Anterior cingulate cortex (tissue), 58 donors: ENCODE measurements at regions not wholly inside any gene's neighbourhood (a gene's known extent, or its start where the extent isn't known, plus 50 kb on each side); places are given as distances from the start of the nearest gene placed in this dataset.

Experiments used
- DNase-seq, 58 donors: peaks; one replicate each; lab custom pipeline; 2025; lab: John Stamatoyannopoulos, UW

DNA sequence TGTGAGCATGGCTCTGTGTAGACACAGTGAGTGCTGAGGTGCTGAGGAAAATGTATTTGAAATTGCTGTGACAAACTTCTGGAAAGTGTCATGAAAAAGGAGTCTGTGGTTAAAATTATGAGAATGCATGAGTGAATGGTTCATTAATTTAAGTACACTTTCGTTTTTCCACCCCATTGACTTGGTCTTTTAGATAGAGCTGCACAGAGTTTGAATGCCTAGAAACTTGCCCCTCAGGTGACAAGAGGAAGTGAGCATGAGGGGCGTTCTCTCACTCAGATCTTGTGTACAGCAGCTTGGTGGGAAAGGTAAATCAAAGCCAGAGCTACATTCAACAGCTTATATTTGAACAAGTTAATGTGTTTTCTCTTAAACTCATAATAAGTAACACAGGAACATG lies 296.8 kb downstream of the WDR72 start:
- DNase-seq: no peak

DNA sequence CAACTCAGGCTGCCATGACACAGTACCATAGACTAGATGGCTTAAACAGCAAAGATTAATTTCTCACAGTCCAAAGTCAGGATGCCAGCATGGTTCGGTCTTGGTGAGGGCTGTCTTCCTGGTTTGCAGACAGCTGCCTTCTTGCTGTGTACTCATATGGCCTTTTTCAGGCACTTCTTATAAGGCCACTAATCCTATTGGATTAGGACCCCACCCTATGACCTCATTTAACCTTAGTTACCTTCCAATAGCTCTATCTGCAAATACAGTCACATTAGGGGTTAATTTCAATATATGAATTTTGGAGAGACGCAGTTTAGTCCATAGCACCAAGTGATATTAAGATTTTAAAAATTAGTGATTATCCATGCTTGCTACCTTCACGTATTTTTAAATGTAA lies 297.8 kb downstream of the WDR72 start:
- DNase-seq: no peak

DNA sequence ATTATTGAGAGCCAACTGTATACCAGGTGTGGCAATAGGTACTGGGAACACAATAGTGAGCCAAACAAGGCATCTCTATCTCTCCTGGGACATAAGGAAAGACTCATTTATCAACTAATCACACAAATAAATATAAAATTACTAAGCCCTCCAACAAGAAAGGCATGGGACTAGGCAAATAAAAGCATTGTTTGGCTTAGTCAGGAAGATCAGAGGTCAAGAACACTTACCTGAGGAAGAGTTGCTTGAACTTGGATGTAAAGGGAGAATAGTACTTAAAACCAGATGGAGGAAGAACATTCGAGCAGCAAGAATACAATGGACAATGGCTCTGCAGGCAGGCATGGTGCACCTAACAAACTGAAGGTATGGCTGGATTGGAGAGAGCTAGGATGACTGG lies 300.7 kb downstream of the WDR72 start:
- no peak for DNase-seq

DNA sequence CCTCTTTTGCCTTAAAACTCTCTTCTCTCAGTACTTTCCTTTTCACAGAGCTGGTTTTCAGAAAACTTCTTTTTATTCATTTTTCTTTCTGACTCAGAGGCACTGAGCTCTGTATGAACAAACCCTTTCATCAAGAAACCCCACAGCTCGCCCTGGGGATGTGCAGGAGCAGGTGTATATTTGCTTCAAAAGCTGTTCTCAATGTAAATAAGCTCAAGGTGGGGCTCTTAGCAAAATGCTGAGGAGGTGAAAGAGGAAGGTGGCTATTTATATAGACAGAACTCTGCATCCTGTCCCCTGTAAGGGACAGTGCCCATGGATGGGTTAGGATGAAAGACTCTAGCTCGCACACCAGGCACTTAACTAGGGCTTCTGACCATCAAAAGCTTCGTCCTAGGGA lies 302.0 kb downstream of the WDR72 start:
- no peak for DNase-seq

DNA sequence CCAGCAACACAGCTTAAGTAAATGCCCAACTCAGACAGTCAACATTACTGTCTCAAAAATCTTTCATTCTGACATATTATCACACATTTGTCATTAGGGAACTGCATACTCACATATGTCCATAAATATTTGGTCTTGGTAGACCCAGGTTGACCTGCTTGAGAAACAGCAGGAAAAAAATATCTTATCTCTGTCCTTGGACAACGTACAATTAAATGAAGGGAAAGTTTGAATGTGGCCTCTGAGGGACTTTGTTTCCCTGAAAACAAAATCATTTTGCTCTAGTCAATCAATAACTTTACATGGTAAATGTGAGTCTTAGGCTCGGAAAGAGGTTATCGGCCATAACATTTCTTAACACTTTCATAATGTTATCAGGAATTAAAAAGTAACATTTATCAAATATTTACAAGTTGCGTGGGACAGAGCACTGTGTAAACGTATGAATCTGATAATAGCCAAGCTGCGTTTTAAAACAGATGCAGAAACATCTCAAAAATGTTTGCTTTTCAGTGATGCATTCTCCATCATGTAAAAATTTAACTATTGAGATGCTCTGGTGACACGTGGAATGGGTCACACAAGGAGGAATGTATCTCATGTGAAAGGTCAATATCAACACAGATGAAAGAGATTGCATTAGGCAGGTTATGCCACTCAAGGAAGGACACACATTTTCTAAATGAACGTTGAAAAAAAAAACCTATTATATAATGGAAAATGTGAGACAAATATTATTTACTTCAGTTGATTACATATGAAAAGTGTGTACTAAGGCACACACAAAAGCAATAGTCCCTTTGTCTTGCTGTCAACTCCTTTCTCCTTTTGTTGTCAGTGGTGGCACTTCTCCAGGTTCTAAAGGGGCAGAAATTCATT lies 304.4 kb downstream of the WDR72 start:
- DNase-seq: no peak

DNA sequence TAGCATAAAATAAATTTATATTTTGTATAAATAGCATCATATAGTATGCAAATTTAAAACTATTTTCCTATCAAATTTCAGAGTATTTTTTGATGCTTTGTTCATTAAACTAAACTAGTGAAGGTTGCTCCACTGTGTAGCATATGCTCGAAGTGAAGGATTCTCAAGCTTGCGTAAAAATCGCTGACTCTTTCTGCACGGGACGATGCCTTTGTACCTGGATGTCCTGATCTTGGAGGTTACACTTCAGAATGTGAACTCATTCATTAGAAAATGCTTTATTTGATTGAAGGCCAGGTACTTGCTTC lies 305.0 kb downstream of the WDR72 start:
- DNase-seq: no peak

DNA sequence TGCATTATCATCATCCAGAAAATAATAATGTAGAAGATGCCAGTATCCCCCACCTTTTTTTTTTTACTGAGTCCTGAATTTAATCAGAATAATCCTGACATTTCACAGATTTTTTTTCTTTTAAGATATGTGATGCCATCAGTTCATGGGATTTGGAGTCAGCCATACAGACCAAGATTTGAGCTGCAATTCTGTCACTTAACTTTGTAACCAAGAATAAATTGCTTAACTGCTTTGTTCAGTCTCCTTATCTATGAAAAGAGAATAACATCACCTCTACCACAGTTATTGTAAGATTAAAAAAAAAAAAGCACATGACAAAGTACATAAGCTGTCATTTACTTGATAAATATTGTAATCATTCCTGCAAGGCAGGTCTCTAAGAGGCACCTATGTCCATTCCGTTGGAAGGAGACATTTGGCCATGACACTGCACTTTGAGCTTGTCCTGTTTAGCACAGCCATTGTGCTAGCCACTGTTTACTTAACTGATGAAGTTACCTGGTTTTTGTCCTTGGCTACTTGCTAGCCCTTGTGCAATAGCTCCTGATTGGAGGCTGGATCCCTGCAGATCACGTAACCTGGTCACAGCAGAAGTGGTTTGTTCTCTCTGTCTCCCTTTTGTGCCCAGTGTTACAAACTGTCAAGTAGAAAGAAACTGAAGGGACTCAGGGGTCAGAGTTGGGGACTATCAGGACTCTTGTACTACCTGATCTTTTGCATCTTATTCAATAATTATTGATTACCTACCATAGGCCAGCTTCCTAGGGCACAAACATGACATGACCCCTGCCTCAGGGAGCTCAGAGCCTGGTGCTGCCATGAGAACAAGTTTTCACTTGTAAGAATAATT lies 306.0 kb downstream of the WDR72 start:
- no peak for DNase-seq

DNA sequence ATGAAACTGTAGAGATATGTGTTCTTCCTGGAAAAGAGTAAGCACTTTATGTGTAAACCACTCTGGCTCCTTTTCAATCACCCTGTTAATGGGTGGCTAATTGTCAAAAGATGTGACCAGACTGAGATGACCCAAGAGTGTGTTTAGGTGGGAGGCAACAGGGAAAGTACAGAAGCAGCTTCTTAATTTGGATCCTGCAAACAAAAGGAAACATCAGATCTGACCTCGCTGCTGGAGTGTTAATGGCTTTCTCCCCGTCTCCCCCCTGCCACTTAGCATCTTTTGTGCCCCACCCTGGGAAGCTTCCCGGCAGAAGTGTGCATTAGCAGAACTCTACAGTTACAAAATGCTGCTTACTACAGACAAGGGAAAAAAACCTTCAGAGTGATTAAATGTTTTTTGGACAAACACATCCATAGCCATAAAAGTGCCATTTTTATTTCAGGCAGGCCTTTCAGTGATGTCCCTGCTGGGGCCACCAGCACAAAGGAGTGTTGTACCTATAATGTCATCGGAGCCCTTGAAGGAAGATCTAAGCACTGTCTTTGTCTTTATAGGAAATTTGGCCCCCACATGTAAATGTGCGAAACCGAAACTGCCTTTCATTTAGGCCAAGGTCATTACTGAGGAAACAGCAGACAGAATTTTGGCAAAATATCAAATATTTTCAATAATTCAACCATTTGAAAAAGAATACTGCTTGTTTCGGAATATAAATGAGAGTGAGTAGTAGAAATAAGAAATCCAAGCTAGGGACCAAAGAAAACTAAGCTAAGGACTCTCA lies 311.0 kb downstream of the WDR72 start:
- peak in 1 of 58 donors; percentile 6 for DNase-seq

DNA sequence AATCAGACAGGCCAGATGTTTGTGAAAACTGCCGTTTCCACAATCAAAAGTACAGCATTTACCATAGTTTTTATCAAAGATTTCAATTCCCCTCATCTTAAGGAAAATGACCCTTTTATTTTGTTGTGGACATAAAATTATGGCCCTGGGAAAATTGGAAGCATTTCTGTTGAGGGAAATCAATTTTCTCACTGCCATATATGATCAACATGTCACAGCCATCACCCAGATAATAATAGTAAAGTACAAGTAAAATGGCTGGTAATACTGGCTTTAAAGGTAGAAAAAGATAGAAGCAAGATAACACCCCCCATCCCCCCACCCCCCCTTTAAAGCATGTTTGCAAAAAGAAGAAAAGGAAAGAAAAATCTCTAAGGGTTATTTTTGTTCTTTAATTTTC lies 311.7 kb downstream of the WDR72 start:
- no peak for DNase-seq

DNA sequence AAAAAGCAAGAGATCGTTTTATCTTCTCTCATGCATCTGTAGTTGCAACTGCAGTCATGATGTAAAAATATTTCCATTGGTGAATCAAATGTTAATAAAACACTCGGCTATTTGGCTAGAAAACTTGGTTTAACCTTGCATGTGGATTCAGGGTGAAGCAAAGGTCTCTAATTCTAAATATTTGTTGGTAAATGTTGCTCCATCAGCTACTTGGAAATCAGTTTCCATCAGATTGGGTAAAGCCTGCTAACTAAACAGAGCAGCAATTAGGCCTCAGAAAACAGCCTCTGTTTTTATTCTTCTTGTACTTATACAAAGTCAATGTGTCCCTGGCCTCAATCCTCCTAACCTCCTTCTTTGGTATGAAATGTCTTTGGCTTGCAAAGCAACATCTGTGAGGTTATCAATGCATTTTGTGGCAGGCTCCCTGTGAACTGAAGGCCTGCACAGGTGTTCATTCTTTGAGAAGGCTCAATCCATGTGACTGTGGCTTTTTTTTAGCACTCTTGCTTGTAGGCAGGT lies 312.3 kb downstream of the WDR72 start:
- no peak for DNase-seq

DNA sequence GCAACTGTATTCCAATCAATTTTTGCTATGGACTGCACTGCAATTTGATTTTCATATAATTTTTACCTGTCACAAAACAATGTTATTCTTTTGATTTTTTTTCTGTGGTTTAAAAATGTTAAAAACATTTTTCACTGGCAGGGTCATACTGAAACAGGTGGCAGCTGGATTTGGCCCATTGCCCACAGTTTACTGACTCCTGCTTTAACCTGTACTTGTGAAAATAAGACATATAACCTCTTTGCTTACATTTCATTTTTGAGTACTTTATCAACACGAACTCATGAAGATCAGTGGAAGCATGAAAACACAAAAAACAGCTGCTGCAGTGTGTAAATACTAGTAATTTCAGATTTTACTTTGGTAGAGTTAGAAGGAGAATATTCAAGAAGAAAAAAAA lies 313.1 kb downstream of the WDR72 start:
- DNase-seq: no peak

DNA sequence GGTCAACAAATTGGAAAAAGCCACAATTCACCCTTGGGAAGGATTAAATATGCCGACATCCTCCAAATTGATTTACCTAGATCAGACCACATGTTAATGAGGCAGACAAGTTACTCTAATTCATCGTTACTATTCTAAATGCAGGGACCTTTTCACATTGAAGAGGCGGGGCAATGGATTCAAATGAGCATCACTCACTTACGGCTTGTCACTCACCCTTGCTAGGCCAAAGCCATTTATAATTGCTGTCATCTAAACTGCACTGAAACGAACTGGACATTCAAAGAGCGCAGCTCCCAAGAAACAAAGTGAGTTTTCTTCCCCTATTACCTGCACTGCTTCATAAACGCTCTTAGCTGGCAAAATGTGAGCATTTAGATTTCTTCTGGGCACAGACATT lies 313.9 kb downstream of the WDR72 start:
- DNase-seq: no peak

DNA sequence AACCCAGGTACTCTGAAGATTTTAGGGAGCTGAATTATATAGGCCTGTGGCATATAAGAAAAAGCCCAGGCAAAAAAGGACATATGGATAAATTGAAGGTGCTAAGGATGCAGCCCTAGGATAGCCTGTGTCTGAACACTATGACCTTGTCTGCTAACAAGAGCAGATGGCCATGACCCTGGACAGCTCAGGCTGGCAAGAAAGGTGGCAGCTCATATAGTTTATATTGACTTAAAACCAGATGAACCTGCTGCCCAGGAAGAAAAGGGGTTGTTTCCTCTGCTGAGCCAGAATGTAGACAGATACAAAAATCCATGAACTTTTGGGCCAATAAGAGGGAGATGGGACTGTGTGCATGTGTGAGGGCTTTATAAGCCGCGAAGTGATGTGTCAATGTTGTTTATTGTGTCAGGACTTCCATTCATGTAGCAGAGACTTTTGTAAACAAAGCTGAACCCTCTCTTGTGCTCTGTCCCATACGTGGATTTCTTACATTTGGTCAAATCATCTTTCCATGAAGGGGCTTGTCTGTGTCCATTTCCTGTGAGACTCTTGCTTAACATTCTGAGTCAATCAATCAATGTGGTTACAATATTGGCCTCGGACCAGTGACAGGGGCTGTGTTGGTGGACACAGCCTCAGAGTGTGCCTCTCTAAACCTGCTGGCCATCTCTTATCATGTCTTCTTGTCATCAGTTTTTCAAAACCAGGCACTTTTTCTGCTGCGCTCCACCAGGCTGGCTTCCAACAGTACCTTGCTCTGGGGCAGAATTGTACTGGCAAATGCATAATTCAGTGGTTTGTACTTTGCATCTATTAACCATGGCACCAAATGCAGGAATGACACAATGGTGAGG lies 321.2 kb downstream of the WDR72 start:
- DNase-seq: no peak

DNA sequence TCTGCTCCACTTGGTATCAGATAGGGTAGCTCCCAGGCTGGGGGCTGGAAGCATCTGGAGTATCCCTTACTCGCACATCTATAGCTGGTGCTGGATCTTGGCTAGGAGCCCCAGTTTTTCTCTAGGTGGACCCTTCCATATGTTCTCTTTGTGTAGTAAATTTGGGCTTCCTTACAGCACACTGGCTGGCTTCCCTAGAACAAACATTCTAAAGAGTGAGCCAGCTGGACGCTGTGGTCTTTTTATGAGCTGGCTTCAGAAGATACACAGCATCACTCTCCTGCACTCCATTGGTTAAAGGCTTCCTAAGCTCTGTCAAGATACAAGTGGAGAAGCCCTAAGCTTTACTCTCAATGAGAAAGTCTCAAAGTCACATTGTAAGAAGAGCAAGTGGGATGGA lies 322.1 kb downstream of the WDR72 start:
- peak in 7 of 58 donors; percentile 0 to 11 (median 2) for DNase-seq

DNA sequence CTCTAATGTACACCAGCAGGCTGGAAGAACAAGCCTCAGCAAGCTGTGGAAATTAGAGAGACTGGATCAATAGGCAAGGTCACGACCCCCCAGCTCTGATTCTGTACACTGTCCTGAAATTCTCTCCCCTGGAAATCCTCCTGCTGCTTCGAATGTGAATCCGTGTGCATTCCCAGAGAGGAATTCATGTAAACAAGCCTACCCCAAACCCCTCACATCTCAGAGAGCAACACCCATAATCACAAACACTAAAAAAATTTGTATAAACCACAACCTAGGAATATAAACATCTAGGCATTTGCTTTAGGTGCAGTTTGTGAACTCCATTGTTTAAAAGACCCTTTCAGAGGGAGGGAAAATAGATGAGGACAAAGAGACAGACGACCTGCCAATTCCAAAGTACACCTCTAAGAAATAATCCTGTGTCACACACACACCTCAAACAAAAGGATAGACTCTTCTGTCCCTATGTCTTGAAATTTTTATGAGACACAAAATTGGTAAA lies 325.2 kb downstream of the WDR72 start:
- DNase-seq: no peak

DNA sequence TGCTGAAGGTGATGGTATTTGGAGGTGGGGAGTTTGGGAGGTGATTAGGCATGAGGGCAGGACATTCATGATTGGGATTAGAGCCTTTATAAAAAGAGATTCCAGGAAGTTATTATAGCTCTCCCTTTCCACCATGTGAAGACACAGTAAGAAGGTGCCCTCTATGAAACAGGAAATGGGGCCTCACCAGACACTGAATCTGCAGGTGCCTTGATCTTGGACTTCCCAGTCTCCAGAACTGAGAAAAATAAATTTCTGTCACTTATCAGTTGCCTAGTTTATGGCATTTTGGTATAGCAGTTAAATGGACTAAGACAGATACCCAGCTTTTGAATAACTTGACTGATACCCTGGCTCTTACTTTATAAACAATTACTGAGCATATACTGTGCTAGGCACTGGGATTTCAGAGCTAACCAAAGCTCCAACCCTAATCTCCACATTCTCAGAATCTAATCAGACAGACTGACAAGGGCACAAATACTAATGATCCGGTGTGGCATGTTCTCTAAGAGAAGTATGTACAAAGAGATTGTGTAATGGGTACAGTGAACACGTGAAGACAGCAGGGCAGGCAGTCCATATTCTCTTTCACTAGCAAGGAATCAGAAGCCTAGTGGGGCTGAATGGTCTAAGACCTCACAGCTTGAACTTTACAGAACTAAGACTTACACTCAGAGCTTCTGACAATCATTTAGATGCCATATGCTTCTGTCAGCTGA lies 343.1 kb downstream of the WDR72 start:
- no peak for DNase-seq

DNA sequence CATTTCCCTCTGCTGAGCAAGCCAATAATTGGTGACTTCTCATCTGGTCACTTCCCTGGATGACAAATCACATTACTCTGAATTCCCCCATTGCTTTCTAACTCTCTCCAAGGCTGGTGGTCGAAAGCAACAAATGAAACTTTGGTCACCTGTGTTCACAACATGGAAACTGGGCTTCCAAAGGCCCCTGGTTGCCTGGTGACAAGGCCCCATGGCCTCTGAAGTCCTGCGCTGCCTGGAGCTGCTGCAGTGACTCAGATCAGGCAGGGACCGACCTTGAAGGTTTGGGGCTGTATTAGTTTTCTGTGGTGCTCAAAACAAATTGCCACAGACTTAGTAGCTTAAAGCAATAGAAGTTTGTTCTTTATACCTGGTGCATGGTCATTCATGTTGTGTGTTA lies 345.3 kb downstream of the WDR72 start:
- no peak for DNase-seq

DNA sequence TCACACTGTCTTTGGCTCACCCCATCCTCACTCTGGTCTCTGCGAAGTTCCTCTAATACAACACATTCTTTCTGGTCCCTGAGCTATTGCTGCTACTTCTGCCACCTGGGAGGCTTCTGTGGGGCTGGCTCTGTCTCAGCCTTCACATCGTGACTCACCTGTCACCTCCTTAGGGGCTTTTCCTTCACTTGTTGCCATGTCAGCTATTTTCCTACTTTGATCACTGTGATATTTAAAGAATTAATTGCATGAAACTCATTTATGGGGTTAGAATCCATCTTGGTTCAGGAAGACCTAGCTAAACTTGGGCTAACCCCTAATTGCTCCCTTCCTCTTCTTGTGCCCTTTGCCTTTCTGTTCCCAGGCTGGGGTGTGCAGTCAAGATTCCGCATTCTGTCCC lies 346.9 kb downstream of the WDR72 start:
- DNase-seq: no peak

DNA sequence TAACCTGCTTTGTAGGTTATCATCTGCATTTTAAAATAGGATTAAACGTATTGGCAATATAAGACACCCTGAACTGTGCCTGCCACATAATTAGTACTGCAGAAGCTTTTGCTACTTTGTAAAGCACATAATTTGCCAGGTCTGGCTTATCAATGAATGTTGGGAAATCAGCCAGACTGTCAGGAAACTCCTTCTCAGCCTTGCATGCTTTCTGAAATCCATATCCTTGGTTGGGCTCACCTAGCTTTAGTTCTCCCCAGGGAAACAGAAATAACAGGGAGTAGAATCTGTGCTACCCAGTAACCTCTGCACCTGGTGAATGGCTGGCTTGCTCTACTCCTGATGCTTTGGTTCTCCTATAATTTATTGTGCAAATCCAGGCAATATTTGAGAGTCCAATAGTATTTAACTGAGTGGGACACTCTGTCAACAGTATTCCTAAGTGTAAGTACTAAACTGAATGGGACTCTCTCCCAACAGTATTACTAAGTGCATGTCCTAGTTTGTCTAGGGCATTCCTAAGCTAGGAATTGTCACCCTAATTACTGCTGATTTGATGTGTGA lies 354.5 kb downstream of the WDR72 start:
- DNase-seq: no peak
